K562 (cell line): ENCODE measurements at regions not wholly inside any gene's neighbourhood (a gene's known extent, or its start where the extent isn't known, plus 50 kb on each side); places are given as distances from the start of the nearest gene placed in this dataset.

Source experiments
- ATAC-seq: fragments of 200-7000 bp; cut with Tn5 transposase; 3 replicates; pipeline ENCODE4 v1.9.1; 2020; ENCODE audit warnings: moderate library complexity
- BruUV-seq: library from RNA; stranded (reverse); fragments of 400-500 nt; replicated peaks from 2 replicates; lab custom pipeline; 2021; lab: Mats Ljungman, UMichigan
- CTCF ChIA-PET: fragments of 300-600 bp; formaldehyde crosslinking; extraction: SDS; loops from one replicate; lab custom pipeline; 2021; ENCODE audit warnings: low intra/inter-chr PET ratio; lab: Yijun Ruan, JAX
- POLR2A ChIA-PET: fragments of 300-600, 350-650 bp; sonication (Branson Sonifier 250); formaldehyde crosslinking; extraction: SDS; loops from one replicate; lab custom pipeline; 2021; ENCODE audit warnings: antibody characterized with exemption, inconsistent platforms; lab: Yijun Ruan, JAX
- DNase-seq, 4 experiments: peaks; one replicate each; pipeline versions ENCODE4 v3.0.0 to v3.0.0-alpha.2; 2011 to 2018; ENCODE audit warnings: low spot score in 3 of 4, mixed read lengths in 3 of 4; ENCODE audit errors: extremely low read depth in 1 of 4
- FAIRE-seq: peaks from 2 replicates; lab custom pipeline; 2011; peaks lifted over from hg19 to GRCh38; lab: Jason Lieb, UNC
- H2AFZ ChIP-seq: 2 replicates; pipeline ENCODE4 v1.6.0; 2011; ENCODE audit warnings: low read depth, low read length, control low read depth, inconsistent platforms
- H3K27ac ChIP-seq: fragments of 200-600 bp; 3 replicates; pipeline ENCODE4 v1.8.0; 2011; ENCODE audit warnings: low read depth, mild to moderate bottlenecking, control low read depth, inconsistent platforms, low read length, moderate library complexity, mixed read lengths; ENCODE audit errors: extremely low read depth
- H3K27me3 ChIP-seq, 2 experiments: fragments of 300-600 bp in 1 of 2; 2 replicates in 1 of 2; 3 replicates in 1 of 2; pipeline versions ENCODE4 v1.6.0 to v1.8.0; 2011; ENCODE audit warnings: inconsistent platforms in 2 of 2, low read length in 2 of 2, mild to moderate bottlenecking in 1 of 2, mixed read lengths in 1 of 2, moderate library complexity in 1 of 2; ENCODE audit not compliant: control insufficient read depth in 2 of 2, insufficient read depth in 2 of 2
- H3K36me3 ChIP-seq: fragments of 300-600 bp; 3 replicates; pipeline ENCODE4 v1.8.0; 2011; ENCODE audit warnings: mild to moderate bottlenecking, low read length, inconsistent platforms; ENCODE audit not compliant: control insufficient read depth, insufficient read depth
- H3K4me1 ChIP-seq, 2 experiments: fragments of 200-600 bp in 1 of 2; replicated peaks in 1 of 2; 2 replicates in 1 of 2; 3 replicates in 1 of 2; pipeline versions ENCODE4 v1.5.1 to v1.8.0; 2011; ENCODE audit warnings: inconsistent platforms in 2 of 2, low read length in 2 of 2, mild to moderate bottlenecking in 1 of 2, mixed read lengths in 1 of 2, moderate library complexity in 1 of 2; ENCODE audit not compliant: control insufficient read depth in 2 of 2, insufficient read depth in 2 of 2
- H3K4me2 ChIP-seq: 2 replicates; pipeline ENCODE4 v1.6.1; 2011; ENCODE audit warnings: low read length, control low read depth, inconsistent platforms, mixed read lengths; ENCODE audit not compliant: insufficient read depth
- H3K4me3 ChIP-seq: fragments of 200-600 bp; sonication (generic), shearing (Covaris generic); 2 replicates; pipeline ENCODE4 v1.5.1; 2016; ENCODE audit warnings: control low read depth, inconsistent platforms
- H3K79me2 ChIP-seq: fragments of 200-600 bp; 3 replicates; pipeline ENCODE4 v1.8.0; 2011; ENCODE audit warnings: low read length, inconsistent platforms; ENCODE audit not compliant: control insufficient read depth, insufficient read depth
- H3K9ac ChIP-seq, 2 experiments: 2 replicates each; pipeline versions ENCODE4 v1.6.0 to v1.6.1; 2011; ENCODE audit warnings: low read depth in 2 of 2, low read length in 2 of 2, control low read depth in 1 of 2, inconsistent platforms in 1 of 2, mild to moderate bottlenecking in 1 of 2, mixed read lengths in 1 of 2; ENCODE audit not compliant: insufficient read depth in 1 of 2
- H3K9me1 ChIP-seq: one replicate; pipeline ENCODE4 v1.6.0; 2011; ENCODE audit warnings: inconsistent platforms, mild to moderate bottlenecking, low read length, moderate library complexity; ENCODE audit not compliant: control insufficient read depth, insufficient read depth
- H3K9me3 ChIP-seq: replicated peaks from 2 replicates; pipeline ENCODE4 v1.5.1; 2011; ENCODE audit warnings: low read depth, low read length, inconsistent platforms; ENCODE audit not compliant: control insufficient read depth, insufficient read depth
- H4K20me1 ChIP-seq: replicated peaks from 2 replicates; pipeline ENCODE4 v1.6.1; 2011; ENCODE audit warnings: low read length, inconsistent platforms, mixed read lengths; ENCODE audit not compliant: control insufficient read depth, insufficient read depth
- CEBPG ChIP-seq, 3 experiments: fragments of 200-800 bp in 1 of 3; sonication (Bioruptor generic) in 1 of 3; sonication (generic) in 1 of 3; formaldehyde crosslinking in 1 of 3; IDR thresholded peaks in 2 of 3; conservative IDR thresholded peaks in 1 of 3; 2 replicates each; pipeline versions ENCODE4 v1.6.1 to v1.8.0; 2016 to 2022; ENCODE audit warnings: missing compliant biosample characterization in 2 of 3, missing genetic modification characterization in 2 of 3, mild to moderate bottlenecking in 1 of 3, missing genetic modification reagents in 1 of 3
- FOSL1 ChIP-seq: fragments of 200-800 bp; sonication (Bioruptor generic); conservative IDR thresholded peaks from 2 replicates; pipeline ENCODE4 v1.6.1; 2016; ENCODE audit warnings: missing genetic modification characterization, missing compliant biosample characterization
- MAFK ChIP-seq: IDR thresholded peaks from 2 replicates; pipeline ENCODE4 v1.6.1; 2011; ENCODE audit warnings: low read length, improper control_type of control experiment
- MCM7 ChIP-seq, 2 experiments: fragments of 450-650 bp; IDR thresholded peaks; 2 replicates each; pipeline ENCODE4 v1.6.1; 2016 to 2018
- PYGO2 ChIP-seq: fragments of 450-650 bp; IDR thresholded peaks from 2 replicates; pipeline ENCODE4 v1.6.1; 2016; ENCODE audit warnings: mild to moderate bottlenecking, missing genetic modification characterization, moderate library complexity, missing compliant biosample characterization
- SRF ChIP-seq, 2 experiments: fragments of 250-450, 450-650 bp in 1 of 2; sonication (Bioruptor Pico) in 1 of 2; sonication (generic) in 1 of 2; formaldehyde crosslinking; IDR thresholded peaks; 2 replicates each; pipeline versions ENCODE4 v1.5.0 to v1.5.1; 2020 to 2022; ENCODE audit warnings: mild to moderate bottlenecking in 1 of 2, missing genetic modification reagents in 1 of 2
- TFE3 ChIP-seq: fragments of 450-650 bp; formaldehyde crosslinking; IDR thresholded peaks from 2 replicates; pipeline ENCODE4 v1.4.0; 2020; ENCODE audit warnings: mild to moderate bottlenecking, mixed read lengths
- TOE1 ChIP-seq, 2 experiments: fragments of 450-650 bp in 1 of 2; sonication (generic) in 1 of 2; formaldehyde crosslinking in 1 of 2; IDR thresholded peaks; 2 replicates each; pipeline versions ENCODE4 v1.7.1 to v1.8.0; 2016 to 2022; ENCODE audit warnings: borderline replicate concordance in 2 of 2, mild to moderate bottlenecking in 2 of 2, antibody characterized with exemption in 1 of 2, inconsistent platforms in 1 of 2, low read depth in 1 of 2, missing genetic modification reagents in 1 of 2, moderate library complexity in 1 of 2
- USF2 ChIP-seq: sonication (generic); formaldehyde crosslinking; IDR thresholded peaks from 2 replicates; pipeline ENCODE4 v1.5.0; 2020; ENCODE audit warnings: missing genetic modification reagents
- ZNF764 ChIP-seq: fragments of 250-450 bp; sonication (Bioruptor Pico); IDR thresholded peaks from 2 replicates; pipeline ENCODE4 v1.4.0; 2020; ENCODE audit warnings: low read depth, mild to moderate bottlenecking, moderate library complexity
- WGBS: fragments of 100-300 bp; shearing (Covaris generic); methylation state at CpG from one replicate; pipeline ENCODE4 v1.1.6; 2016; ENCODE audit warnings: low coverage, mixed read lengths; ENCODE audit not compliant: insufficient coverage; ENCODE audit errors: missing lambda C conversion rate; 5-methylcytosine and 5-hydroxymethylcytosine counted together
- in situ Hi-C: fragments of 300-500 bp; cut with MboI; formaldehyde crosslinking; loops from 4 replicates; pipeline ENCODE4 v1.15.0; 2018; ENCODE audit warnings: inconsistent platforms, mixed read lengths
- intact Hi-C: fragments of 100-400 bp; cut with micrococcal nuclease; formaldehyde crosslinking; loops from 2 replicates; pipeline ENCODE4 v1.14.2; 2022

- Histone ChIP-seq H3K4me3 (no peak overlapping the region), H3K4me2 (no peak overlapping the region), H3K27me3 (no peaks in the 10 kb centered on the region), H3K4me1 (no peaks in the 10 kb centered on the region), H2AFZ (no peak overlapping the region), H3K9ac (no peak overlapping the region), H3K27ac (no peak overlapping the region), H3K79me2 (no peaks in the 10 kb centered on the region), H3K36me3 (no peaks in the 10 kb centered on the region), H4K20me1 (no peaks in the 10 kb centered on the region), H3K9me1 (no peaks in the 10 kb centered on the region), H3K9me3 (no peaks in the 10 kb centered on the region)
- TF ChIP-seq ZNF764 (CRISPR knock-in tag) (no peak), FOSL1 (no peak), MCM7 (IDR thresholded peaks at IDR 0.05) (no peak), MAFK (no peak)
- BruUV-seq: no TSS peak
- POLR2A ChIA-PET: interaction anchor here (0.7 to 1.0 kb wide), 2 partner anchors 12 to 22 kb away, joined by 3 read pairs; no protein-coding TSS in a partner anchor
- ATAC-seq: no peak
- no peak for FAIRE-seq
- WGBS: 30% methylated on average over 8 of the region's 8 CpGs
- in situ Hi-C loops (no loop called here), intact Hi-C loops (loop anchor here (10.0 kb wide), 1 partner anchor 125 kb away; no protein-coding TSS in a partner anchor)
- CTCF ChIA-PET: no interaction called here
- DNase-seq: no peak
Measured at GRCh38 chr2:223669453-223670225, 67.5 kb upstream of the SCG2 start.

GRCh38 chr2:223668302-223668998 lies 66.3 kb upstream of the SCG2 start:
- no peak overlapping the region for H2AFZ ChIP-seq
- no peaks in the 10 kb centered on the region for H3K36me3 ChIP-seq
- DNase-seq (no peak), FAIRE-seq (no peak), ATAC-seq (no peak)
- H3K9me3 ChIP-seq: no peaks in the 10 kb centered on the region
- no peak overlapping the region for H3K4me3 ChIP-seq
- no TSS peak for BruUV-seq
- 14% methylated on average over 5 of the region's 5 CpGs for WGBS
- no peaks in the 10 kb centered on the region for H3K27me3 ChIP-seq
- H3K9ac ChIP-seq: no peak overlapping the region
- no peaks in the 10 kb centered on the region for H4K20me1 ChIP-seq
- H3K27ac ChIP-seq: no peak overlapping the region
- H3K4me1 ChIP-seq: no peaks in the 10 kb centered on the region
- in situ Hi-C loops (no loop called here), intact Hi-C loops (no loop called here)
- H3K79me2 ChIP-seq: no peaks in the 10 kb centered on the region
- POLR2A ChIA-PET: interaction anchor here (0.7 to 1.0 kb wide), 2 partner anchors 11 to 23 kb away, joined by 3 read pairs; no protein-coding TSS in a partner anchor
- no peak overlapping the region for H3K4me2 ChIP-seq
- CTCF ChIA-PET: no interaction called here
- no peaks in the 10 kb centered on the region for H3K9me1 ChIP-seq
- TF ChIP-seq PYGO2 (tag) (no peak), USF2 (CRISPR knock-in tag) (peak; percentile 35; the same call in 1 of the 2 replicates), SRF (CRISPR knock-in tag; IDR thresholded peaks at IDR 0.05) (no peak), TOE1 (IDR thresholded peaks at IDR 0.05; ENCODE audit: borderline replicate concordance) (peak; percentile 52; the same call in 1 of the 2 replicates), TOE1 (CRISPR knock-in tag; IDR thresholded peaks at IDR 0.05; ENCODE audit: borderline replicate concordance, low read depth) (no peak), TFE3 (peak; percentile 82), CEBPG (CRISPR knock-in tag; IDR thresholded peaks at IDR 0.05) (no peak), CEBPG (tag; conservative IDR thresholded peaks at IDR 0.05 in 1 of 2, IDR thresholded peaks at IDR 0.05 in 1 of 2) (peak in 1 of 2 experiments; percentile 16; a peak in 1 of 4 replicates)
